Upper lobe of right lung (tissue), 1 donor: ENCODE measurements at regions not wholly inside any gene's neighbourhood (a gene's known extent, or its start where the extent isn't known, plus 50 kb on each side); places are given as distances from the start of the nearest gene placed in this dataset.

Experiments
- ATAC-seq: fragments of 200-7000 bp; cut with Tn5 transposase; one replicate; pipeline ENCODE4 v1.9.1; 2020; ENCODE audit warnings: mild to moderate bottlenecking, moderate library complexity
- DNase-seq: peaks from one replicate; pipeline ENCODE4 v3.0.0-alpha.2; 2020
- H3K27ac ChIP-seq: fragments of 200-600 bp; one replicate; pipeline ENCODE4 v1.8.0; 2022
- H3K27me3 ChIP-seq: fragments of 200-600 bp; one replicate; pipeline ENCODE4 v1.8.0; 2022; ENCODE audit warnings: mild to moderate bottlenecking
- H3K36me3 ChIP-seq: fragments of 200-600 bp; one replicate; pipeline ENCODE4 v1.8.0; 2022
- H3K4me1 ChIP-seq: fragments of 200-600 bp; one replicate; pipeline ENCODE4 v1.8.0; 2022
- H3K4me3 ChIP-seq: fragments of 200-600 bp; one replicate; pipeline ENCODE4 v1.8.0; 2022; ENCODE audit warnings: mild to moderate bottlenecking
- H3K9me3 ChIP-seq: fragments of 200-600 bp; one replicate; pipeline ENCODE4 v1.8.0; 2022
- CTCF ChIP-seq: fragments of 200-600 bp; IDR thresholded peaks from one replicate; pipeline ENCODE4 v1.8.0; 2022; ENCODE audit warnings: antibody characterized with exemption
- intact Hi-C: fragments of 100-400 bp; cut with DNase I; formaldehyde crosslinking; loops from one replicate; pipeline ENCODE4 v1.11.0; 2022
- donor health status: DM: no; HTN: yes; CAD: no; lungs with severe emphysema.

- Histone ChIP-seq H3K36me3 (no peaks in the 10 kb centered on the region), H3K27me3 (no peaks in the 10 kb centered on the region), H3K27ac (no peak overlapping the region), H3K4me1 (no peaks in the 10 kb centered on the region), H3K9me3 (peaks cover 1% of the 10 kb centered on the region), H3K4me3 (no peak overlapping the region)
- intact Hi-C loops = no loop called here
- DNase-seq = no peak
- no peak for TF ChIP-seq CTCF
- no peak for ATAC-seq
These were observed 592.0 kb downstream of the TYW1 start for GRCh38 chr7:67588631-67589030.

GRCh38 chr7:67589183-67589582 lies 592.5 kb downstream of the TYW1 start:
- ATAC-seq (no peak), DNase-seq (no peak)
- Histone ChIP-seq H3K9me3 (no peaks in the 10 kb centered on the region), H3K27me3 (no peaks in the 10 kb centered on the region), H3K27ac (no peak overlapping the region), H3K4me1 (no peaks in the 10 kb centered on the region), H3K4me3 (no peak overlapping the region), H3K36me3 (no peaks in the 10 kb centered on the region)
- TF ChIP-seq CTCF = no peak
- intact Hi-C loops = no loop called here

GRCh38 chr7:67590649-67591048 lies 594.0 kb downstream of the TYW1 start:
- DNase-seq (no peak), ATAC-seq (no peak)
- TF ChIP-seq CTCF = no peak
- intact Hi-C loops = no loop called here
- H3K4me3 ChIP-seq = no peak overlapping the region
- H3K27me3 ChIP-seq = no peaks in the 10 kb centered on the region
- H3K9me3 ChIP-seq = no peaks in the 10 kb centered on the region
- H3K27ac ChIP-seq = no peak overlapping the region
- H3K4me1 ChIP-seq = no peaks in the 10 kb centered on the region
- no peaks in the 10 kb centered on the region for H3K36me3 ChIP-seq

- H3K9me3 ChIP-seq = no peaks in the 10 kb centered on the region
- no peak overlapping the region for H3K27ac ChIP-seq
- no peak for TF ChIP-seq CTCF
- no peak overlapping the region for H3K4me3 ChIP-seq
- H3K36me3 ChIP-seq = no peaks in the 10 kb centered on the region
- no peak for DNase-seq
- intact Hi-C loops = no loop called here
- no peaks in the 10 kb centered on the region for H3K27me3 ChIP-seq
- no peaks in the 10 kb centered on the region for H3K4me1 ChIP-seq
- ATAC-seq = no peak
These were observed 597.2 kb downstream of the TYW1 start for GRCh38 chr7:67593794-67594193.

- H3K4me1 ChIP-seq = no peaks in the 10 kb centered on the region
- no peaks in the 10 kb centered on the region for H3K36me3 ChIP-seq
- no peaks in the 10 kb centered on the region for H3K9me3 ChIP-seq
- intact Hi-C loops = no loop called here
- no peak overlapping the region for H3K4me3 ChIP-seq
- H3K27me3 ChIP-seq = no peaks in the 10 kb centered on the region
- DNase-seq (no peak), ATAC-seq (no peak)
- TF ChIP-seq CTCF = no peak
- no peak overlapping the region for H3K27ac ChIP-seq
These were observed 599.0 kb downstream of the TYW1 start for GRCh38 chr7:67595431-67596180.

GRCh38 chr7:67597161-67597560 lies 600.5 kb downstream of the TYW1 start:
- DNase-seq (no peak), ATAC-seq (no peak)
- Histone ChIP-seq H3K4me3 (no peak overlapping the region), H3K9me3 (no peaks in the 10 kb centered on the region), H3K4me1 (no peaks in the 10 kb centered on the region), H3K36me3 (no peaks in the 10 kb centered on the region), H3K27ac (no peak overlapping the region), H3K27me3 (no peaks in the 10 kb centered on the region)
- intact Hi-C loops = no loop called here
- no peak for TF ChIP-seq CTCF
